GM18498 (cell line): ENCODE measurements at regions not wholly inside any gene's neighbourhood (a gene's known extent, or its start where the extent isn't known, plus 50 kb on each side); places are given as distances from the start of the nearest gene placed in this dataset.
"Not testable (repeated sequence)": the region's sequence is repeated elsewhere in the genome, so short reads cannot be mapped to it uniquely, and the experiment has no call there.

Experiments used
- ATAC-seq: cut with Tn5 transposase; IDR thresholded peaks from one replicate; pipeline ENCODE4 v1.9.1; 2021; ENCODE audit warnings: mild to moderate bottlenecking, moderate library complexity; ENCODE audit not compliant: unreplicated experiment

DNA sequence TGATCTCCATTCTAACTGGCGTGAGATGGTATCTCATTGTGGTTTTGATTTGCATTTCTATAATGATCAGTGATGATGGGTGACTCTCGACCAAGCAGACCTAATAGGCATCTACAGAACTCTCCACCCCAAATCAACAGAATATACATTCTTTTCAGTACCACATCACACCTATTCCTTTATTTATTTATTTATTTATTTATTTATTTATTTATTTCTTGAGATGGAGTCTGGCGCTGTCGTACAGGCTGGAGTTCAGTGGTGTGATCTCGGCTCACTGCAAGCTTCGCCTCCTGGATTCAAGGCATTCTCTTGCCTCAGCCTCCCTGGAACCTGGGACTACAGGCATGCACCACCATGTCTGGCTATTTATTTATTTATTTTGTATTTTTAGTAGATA is 496.3 kb downstream of the TENT5A start:
- not testable (repeated sequence) for ATAC-seq

DNA sequence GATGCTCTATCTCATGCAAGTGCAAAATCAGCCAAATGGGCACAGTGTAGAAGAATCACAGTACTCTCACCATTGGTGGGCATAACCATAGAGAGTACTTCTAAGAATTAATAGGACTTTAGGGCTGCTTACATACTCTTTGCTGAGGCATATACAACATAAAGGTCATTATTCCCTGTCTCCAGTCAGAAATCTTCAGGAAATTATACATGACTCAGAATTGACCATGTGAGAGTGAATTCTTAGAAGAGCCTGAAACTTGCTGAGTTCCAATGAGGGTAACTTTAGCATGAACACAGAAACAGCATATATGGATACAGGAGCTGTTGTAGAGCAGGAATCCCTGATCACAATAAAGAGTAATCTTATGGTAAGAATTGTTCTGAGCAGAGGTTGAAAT is 498.7 kb downstream of the TENT5A start:
- no peak for ATAC-seq

DNA sequence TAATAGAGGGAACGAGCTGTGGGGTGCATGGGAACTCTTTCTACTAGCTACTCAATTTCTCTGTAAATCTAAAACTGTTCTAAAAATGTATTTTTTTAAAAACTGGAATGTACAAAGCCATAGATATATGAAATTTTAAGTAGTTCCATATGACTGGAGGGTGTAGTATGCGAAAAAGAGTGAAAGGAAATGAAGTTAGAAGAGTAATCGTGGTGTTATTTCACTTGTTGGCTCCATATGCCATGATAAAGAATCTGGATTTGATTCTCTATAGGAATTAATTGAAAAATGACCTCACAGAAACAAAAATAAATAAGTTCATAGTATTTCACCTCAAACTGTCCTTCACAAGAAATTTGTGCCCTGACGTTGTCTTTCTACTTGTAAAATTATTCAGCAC is 500.2 kb downstream of the TENT5A start:
- ATAC-seq = no peak

DNA sequence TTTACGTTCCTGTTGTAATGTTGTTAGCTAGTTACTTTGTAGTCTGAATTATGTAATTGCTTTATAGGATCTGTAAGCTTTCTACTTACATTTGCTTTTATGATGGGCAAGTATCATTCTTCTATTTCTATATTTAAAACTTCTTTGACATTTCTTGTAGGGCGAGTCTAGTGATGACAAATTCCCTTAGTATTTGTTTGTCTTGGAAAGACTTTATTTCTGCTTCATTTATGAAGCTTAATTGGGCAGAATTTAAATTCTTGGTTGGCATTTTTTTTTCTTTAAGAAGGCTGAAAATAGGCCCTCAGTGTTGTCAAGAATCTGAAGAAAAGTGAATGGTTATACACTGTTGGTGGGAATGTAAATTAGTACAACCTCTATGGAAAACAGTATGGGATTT is 506.3 kb downstream of the TENT5A start:
- ATAC-seq = no peak

DNA sequence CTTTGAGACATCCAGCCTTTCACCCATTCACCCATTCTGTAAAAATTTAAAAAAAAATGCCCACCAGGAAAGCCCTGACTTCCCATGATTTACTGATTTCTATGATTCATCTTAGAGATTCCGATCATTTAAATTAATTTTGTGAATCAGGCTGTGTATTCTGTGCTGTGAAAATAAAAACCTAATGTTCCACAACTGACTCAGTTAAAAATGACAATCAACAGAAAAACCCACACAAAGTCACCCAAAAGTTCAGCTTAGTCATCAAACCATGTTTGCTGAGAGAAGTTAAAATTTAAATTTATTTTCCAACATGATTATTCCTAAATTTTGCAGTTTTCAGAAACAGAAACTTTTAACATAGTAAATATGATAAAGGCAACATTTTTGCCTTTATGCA is 509.9 kb downstream of the TENT5A start:
- no peak for ATAC-seq

DNA sequence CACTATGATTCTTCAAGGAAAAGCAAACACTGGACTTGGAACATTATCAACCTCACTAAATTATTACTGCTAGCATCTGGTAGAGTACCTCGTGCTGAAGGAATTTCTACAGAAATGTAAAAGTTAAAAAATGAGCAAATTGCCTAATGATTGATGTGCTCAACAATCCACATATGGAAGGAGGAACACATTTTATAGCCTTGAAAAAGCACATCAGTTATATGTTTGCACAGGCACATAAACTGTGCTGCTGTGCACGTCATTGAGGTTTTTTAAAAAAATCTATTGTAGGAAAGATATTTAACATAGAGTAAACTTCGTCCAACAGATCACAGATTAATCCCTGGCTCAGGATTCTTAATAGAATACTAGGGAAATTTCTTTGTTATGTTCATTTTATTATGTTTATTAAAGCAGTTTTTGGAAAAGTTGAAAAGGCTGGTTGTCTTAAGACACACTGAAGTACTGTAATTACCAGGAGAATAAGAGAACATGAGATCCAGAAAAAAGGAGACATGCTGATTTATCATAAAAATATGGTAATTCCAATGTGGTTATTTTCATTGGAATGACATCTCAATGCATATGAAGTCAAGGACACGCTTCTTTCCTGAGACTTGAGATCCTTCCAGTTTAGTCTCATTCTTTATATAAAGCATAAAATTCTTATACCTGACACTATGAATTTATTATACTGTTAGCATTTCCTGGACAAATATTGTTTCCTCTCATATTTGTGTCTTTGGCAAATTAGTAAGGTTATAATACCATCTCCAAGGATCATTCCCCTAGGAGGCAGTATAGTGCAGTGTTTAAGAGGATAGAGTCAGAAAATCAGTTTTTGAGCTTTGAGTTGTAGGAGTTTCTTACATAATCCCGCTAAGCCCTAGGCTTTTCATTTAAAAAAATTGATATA is 511.1 kb downstream of the TENT5A start:
- ATAC-seq = no peak

DNA sequence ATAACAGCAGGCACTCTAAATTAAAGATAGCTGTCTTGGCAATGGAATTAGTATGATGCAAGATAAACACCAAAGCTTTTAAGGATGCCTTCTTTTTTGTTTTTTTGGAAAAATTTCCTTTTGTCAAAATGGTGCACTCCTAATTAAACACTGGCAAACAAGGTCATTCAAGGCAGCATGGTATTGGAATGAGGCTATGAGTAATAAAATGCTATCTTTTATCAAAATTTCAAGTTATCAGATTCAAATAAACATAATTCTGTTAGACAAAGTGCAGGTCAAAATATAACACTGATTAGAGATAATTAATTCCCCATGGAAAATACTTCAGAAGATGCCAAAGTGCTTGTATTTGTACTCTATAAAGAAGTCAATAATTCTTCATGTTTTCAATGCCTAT is 514.1 kb downstream of the TENT5A start:
- ATAC-seq = no peak

DNA sequence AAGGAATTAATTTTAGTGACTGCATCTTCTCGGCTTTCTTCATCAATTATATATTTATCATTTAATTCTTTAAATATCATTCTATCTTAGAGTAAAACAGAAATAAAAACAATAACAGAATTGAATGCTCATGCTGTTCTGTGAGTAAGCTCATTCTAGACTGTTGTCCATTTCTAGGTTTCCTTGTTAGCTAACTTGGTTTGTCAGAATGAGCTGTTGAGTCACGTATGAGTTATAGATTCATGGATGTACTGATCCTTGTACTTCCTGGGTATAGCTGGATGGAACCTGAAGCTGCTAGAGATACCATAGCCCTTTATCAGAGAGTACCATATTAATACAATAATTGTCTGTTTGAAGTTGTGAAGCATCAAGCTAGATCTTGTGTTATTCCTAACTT is 515.3 kb downstream of the TENT5A start:
- ATAC-seq = no peak

DNA sequence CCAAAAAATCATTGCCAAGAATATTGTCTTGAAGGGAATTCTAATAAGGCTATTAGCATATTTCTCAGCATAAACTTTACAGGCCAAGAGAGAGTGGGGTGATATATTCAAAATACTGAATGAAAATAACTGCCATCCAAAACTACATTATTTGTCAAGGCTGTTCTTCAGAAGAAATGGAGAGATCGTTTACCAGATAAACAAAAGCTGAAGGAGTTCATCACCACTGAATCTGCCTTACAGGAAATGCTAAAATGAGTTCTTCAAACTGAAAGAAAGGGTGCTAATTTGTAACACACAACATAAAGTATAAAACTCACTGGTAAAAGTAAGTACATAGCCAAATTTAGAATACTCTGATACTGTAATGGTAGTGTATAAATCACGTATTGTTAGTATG is 517.0 kb downstream of the TENT5A start:
- no peak for ATAC-seq

DNA sequence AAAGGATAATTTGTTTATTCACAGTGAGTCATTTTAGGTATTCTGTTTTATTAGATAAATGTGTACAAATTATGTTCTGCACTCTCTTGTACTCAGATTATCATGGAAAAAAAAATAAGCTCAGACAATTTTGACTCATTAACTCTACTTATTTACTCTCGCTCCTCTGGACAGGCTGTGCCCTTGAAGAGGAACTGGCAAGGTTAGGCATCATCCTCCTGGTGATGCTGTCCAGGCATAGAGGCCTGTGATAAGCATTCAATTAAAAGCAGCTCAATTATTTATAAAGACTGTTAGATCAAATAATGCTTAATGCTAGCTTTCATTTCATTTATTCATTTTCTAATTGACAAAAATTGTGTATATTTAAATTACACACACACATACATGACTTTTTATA is 518.5 kb downstream of the TENT5A start:
- ATAC-seq = no peak

DNA sequence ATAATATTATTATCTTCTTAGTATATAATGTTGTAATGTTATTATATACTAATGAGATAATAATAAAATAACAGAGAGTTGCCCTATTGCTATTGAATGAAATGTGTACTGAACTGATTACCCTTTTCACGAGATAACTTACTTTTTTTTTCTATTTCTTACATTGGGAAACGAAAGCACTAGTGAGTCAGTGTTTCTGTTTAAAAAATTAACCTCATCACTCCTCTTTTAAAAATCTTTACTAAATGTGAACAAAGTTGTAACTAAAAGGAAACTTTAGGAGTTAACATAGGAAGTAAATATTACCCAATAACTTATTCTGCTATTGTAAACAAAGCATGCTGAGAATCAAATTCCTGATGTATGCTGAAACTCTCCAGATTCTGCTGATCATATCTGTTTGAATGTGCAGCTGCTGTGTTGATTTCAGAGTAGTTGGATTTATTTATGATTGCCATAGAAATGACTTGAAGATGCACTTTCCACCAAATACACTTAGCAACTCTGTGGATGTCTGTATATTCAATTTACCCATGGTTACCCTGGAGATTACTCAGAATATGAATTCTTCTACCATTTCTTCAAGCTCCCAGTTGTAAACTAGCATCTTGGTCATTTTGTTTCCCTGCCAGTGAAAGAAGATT is 523.4 kb downstream of the TENT5A start:
- no peak for ATAC-seq

DNA sequence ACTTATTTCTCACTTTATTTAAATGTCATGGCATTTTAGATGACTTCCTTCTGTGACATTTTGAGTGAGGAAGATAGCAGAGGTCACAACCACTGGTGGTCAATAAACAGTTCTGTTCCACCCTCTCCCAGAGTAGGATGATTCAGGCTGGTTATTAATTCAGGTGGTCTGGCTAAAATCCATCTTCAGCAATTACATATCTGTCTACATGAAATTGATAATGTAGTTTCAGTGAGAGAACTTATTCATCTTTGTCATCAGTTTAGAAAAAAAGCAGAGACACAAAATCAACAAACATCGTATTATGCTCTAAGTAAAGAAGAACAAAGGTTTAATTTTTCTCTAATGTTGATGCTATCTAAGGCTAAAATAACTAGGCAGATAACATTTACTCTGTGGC is 525.5 kb downstream of the TENT5A start:
- ATAC-seq = no peak

DNA sequence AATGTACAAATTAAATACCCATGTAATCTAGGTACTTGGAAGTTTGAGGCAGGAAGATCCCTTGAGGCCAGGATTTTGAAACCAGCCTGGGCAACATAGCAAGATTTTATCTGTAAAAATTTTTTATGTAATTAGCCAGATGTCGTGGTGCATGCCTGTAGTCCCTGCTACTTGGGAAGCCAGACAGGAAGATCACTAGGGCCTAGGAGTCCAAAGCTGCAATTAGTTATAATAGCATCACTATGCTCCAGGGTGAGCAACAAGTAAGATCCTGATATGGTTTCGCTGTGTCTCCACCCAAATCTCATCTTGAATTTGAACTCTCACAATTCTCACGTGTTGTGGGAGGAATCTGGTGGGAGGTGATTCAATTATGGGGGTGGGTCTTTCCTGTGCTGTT is 535.8 kb downstream of the TENT5A start:
- ATAC-seq = no peak

DNA sequence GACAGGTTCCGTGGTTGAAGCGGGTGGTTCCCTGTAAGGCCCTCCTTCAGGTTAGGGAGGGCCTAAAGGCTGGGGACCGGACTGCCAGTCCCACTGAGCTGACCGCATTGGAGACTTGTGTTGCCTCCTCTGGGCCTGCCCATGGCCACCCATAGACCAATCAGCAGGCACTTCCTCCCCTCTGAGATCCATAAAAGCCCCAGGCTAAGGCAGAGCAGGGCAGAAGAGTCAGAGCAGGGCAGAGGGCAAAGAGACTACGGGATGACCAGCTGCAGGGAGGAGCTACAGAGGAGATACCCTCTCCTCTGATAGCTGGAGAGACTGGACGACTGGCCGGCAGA is 537.4 kb downstream of the TENT5A start:
- no peak for ATAC-seq

DNA sequence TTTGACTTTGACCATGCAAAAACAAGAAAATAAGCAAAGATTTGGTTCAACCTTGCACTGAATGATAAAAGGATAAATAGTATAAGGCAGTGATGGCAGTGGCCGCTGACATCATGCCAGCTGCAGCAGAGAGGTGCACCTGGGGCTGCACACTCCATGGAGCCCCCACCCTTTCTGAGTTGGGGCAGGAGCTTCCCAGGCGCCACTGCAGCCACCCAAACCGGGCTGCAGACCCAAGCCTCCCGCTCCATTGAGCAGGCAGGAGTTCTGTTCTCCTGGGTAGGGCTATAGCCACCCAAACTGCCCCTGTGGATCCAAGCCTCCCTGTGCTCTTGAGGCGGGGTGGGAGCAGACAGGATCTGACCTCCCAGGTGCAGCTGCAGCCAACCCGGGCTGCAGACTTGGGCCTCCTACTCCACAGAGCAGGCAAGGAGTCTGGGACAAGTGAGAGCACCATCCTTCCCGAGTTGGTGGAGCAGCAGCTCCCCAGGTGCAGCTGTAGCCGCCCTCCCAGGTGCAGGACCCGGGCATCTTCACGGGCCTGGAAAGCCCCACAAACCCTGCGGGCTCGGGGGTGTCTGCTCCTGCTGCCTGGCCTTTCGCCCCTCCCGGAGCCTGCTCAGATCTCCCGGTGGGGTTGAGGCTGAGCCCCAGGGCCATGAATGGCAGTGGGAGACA is 537.9 kb downstream of the TENT5A start:
- no peak for ATAC-seq

DNA sequence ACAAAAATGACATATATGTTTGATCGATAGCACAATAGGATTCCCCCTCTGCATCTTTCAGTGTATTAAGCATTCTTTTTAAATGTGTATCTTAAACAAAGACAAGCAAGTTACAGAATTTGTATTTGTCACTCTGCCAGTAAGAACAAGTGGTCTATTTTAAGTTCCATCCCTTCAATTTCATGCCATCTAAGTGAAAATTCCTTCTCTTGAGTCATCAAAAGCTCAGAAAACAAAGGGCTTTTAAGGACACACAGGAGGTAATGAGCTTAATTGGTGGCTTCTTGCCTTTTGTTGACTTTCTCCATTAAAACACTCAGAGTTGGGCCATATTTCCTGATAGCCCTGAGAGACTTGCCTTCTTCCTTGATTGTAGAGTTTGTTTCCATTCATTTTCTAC is 547.8 kb downstream of the TENT5A start:
- ATAC-seq = no peak

DNA sequence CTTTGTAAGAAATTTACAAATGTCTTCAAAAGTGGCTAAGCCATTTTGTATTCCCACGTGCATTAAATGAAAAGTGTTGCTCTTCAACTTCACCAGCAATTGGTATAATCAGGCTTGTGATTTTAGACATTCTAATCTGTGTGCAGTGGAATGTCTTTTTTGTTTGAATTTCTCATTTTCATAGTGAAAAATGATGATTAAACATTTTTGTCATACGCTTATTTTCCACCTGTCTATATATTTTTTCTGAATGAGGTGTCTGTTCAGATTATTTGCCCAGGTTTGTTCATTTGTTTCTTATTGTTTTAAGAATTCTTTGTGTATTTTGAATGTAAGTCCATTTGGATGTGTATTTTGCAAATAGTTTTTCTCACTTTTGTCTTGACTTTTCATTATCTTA is 558.1 kb downstream of the TENT5A start:
- ATAC-seq = no peak

DNA sequence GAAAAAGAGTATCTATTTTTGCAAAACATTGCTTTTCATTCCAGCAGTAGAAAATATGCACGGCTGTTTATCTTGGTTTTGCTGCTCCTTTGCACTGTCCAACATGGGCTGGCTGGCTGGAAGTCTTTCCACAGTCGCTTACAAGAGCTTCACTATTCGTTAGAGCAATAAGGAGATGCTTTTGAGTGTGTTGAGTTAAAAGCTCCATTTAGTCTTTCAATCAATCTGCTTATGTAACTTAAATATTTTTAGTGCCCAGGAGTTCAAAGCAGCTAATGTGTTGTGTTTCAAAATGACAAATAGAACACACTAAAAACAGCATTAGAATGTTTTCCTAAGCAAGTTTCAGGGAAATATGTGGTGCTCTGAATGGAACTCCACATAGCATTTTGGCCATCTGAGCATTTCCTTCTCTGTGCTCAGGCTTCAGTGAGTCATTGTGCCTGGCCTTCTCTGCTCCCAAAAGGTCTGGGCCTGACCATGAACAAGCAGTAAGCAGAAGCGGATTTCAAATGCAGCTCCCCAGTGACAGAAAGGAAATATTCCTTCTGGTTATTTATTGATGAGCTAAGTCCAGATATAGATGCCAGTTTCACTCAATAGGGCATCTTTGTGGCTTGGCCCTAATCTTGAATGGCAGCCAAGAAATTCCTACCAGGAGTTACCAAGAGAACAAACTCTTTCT is 580.3 kb downstream of the TENT5A start:
- ATAC-seq = no peak

DNA sequence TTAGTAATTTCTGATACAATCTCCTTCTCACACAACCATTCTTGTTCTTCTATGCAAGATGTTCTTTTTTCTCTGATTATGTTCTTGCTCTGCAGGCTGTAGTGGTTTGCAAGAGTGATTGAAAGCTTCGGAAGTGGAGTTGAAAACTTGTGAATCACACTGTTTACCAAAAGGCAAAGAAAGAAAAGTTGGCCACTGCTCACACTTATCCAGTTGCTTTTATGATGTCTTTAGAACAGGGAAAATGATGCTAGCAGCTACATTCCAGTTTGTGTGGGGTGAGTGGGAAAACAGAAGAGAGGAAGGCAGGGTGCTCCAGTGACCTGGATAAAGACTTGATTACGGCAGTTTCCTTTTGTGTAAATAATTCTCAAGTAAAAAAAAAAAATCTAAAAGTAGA is 583.3 kb downstream of the TENT5A start:
- no peak for ATAC-seq

DNA sequence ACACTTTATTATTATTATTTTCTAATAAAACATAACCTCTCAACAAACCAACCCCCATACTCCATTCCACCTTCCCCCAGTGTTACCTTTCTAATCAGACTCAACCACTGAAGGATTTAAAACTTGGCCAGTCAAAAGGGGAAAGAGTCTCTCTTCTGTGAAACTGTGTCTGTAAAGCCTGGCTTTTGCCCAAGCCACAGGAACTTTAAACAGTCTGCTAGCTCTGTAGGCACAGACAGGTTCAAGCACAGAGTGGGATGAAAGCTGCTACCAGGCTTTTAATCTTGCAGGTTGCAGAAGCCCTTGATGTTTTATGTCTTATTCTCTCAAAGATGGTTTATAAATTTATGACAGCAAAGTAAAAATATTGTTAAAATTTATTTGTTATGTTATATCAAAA is 585.7 kb downstream of the TENT5A start:
- no peak for ATAC-seq

DNA sequence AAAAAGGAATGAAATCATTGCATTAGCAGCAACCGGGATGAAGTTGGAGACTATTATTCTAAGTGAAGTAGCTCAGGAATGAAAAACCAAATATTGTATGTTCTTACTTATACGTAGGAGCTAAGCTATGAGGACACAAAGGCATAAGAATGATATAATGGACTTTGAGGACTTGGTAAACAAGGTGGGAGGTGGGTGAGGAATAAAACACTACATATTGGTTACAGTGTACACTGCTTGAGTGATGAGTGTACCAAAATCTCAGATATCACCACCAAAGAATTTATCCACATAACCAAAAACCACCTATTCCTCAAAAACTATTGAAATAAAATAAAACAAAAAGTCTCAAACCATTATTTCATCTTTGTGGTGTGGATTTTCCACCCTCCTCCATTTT is 593.5 kb downstream of the TENT5A start:
- ATAC-seq = no peak

DNA sequence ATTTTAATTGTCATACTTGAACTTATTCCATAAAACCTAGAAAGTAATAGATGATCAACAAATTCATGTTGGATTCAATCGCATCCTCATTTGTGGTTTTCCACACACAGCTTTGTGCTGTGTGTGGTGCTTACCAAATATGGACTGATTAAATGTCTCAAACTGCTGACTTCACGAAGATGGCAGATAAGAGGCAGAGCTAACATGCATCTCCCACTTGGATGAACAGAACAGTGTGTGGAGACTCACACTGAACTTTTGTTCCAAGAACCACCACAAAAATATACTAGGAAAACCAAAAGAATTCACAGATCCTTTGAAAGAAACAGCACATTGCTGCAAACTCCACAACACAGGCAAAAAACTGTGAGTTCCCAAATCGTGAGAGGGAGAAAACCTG is 603.7 kb downstream of the TENT5A start:
- no peak for ATAC-seq
